ENCODE measurements at regions not wholly inside any gene's neighbourhood (a gene's known extent, or its start where the extent isn't known, plus 50 kb on each side); places are given as distances from the start of the nearest gene placed in this dataset.

GRCh38 chr3:30333143-30333542 is 273.3 kb upstream of the TGFBR2 start:
- H3K23ac ChIP-seq (ENCODE audit: low read length), result no peak overlapping the region
- H2BK15ac ChIP-seq (replicated peaks; ENCODE audit: low read depth), result no peak overlapping the region
- H3K9ac ChIP-seq (ENCODE audit: low read length), result no peak overlapping the region
- no peaks in the 10 kb centered on the region for H3K4me1 ChIP-seq (ENCODE audit: control insufficient read depth, low read depth, low read length)
- no peak overlapping the region for H4K8ac ChIP-seq (ENCODE audit: low read depth, low read length)
- no peak overlapping the region for H3K27ac ChIP-seq (ENCODE audit: low read depth, low read length)
- H3K18ac ChIP-seq (ENCODE audit: low read length), result no peak overlapping the region
- H2BK5ac ChIP-seq (ENCODE audit: low read length), result no peak overlapping the region
- H4K5ac ChIP-seq (ENCODE audit: low read length), result no peak overlapping the region
- no CpG with 5 or more reads among the region's 6 CpGs for WGBS (ENCODE audit: extremely low coverage, insufficient coverage, low lambda C conversion rate)
- H3K79me1 ChIP-seq (ENCODE audit: low read length), result no peaks in the 10 kb centered on the region
- no peak overlapping the region for H2AK5ac ChIP-seq (ENCODE audit: low read length)
- H3K4me2 ChIP-seq (ENCODE audit: low read length), result no peak overlapping the region
- H3K79me2 ChIP-seq (ENCODE audit: control insufficient read depth, insufficient read depth, low read length), result no peaks in the 10 kb centered on the region
- H3K4ac ChIP-seq (ENCODE audit: low read depth, low read length), result no peak overlapping the region
- no peaks in the 10 kb centered on the region for H3K27me3 ChIP-seq (ENCODE audit: insufficient read depth, low read length, poor library complexity)
- no peak overlapping the region for H3K4me3 ChIP-seq (ENCODE audit: low read length)
- DNase-seq, result no peak
- no peaks in the 10 kb centered on the region for H3K36me3 ChIP-seq (ENCODE audit: control insufficient read depth, insufficient read depth, low read length)
- H2BK120ac ChIP-seq (ENCODE audit: low read depth, low read length), result no peak overlapping the region
- H3K56ac ChIP-seq (ENCODE audit: low read length), result no peak overlapping the region

- H3K79me1 ChIP-seq (ENCODE audit: low read length), result no peaks in the 10 kb centered on the region
- no peak overlapping the region for H4K5ac ChIP-seq (ENCODE audit: low read length)
- no peak overlapping the region for H3K27ac ChIP-seq (ENCODE audit: low read depth, low read length)
- no peak overlapping the region for H2BK120ac ChIP-seq (ENCODE audit: low read depth, low read length)
- no peak for DNase-seq
- H3K18ac ChIP-seq (ENCODE audit: low read length), result no peak overlapping the region
- no peak overlapping the region for H3K4me2 ChIP-seq (ENCODE audit: low read length)
- no peaks in the 10 kb centered on the region for H3K36me3 ChIP-seq (ENCODE audit: control insufficient read depth, insufficient read depth, low read length)
- H3K4me1 ChIP-seq (ENCODE audit: control insufficient read depth, low read depth, low read length), result no peaks in the 10 kb centered on the region
- H3K27me3 ChIP-seq (ENCODE audit: insufficient read depth, low read length, poor library complexity), result no peaks in the 10 kb centered on the region
- no peak overlapping the region for H2AK5ac ChIP-seq (ENCODE audit: low read length)
- no peak overlapping the region for H4K8ac ChIP-seq (ENCODE audit: low read depth, low read length)
- no peak overlapping the region for H2BK15ac ChIP-seq (replicated peaks; ENCODE audit: low read depth)
- H3K79me2 ChIP-seq (ENCODE audit: control insufficient read depth, insufficient read depth, low read length), result no peaks in the 10 kb centered on the region
- H3K4ac ChIP-seq (ENCODE audit: low read depth, low read length), result no peak overlapping the region
- H3K23ac ChIP-seq (ENCODE audit: low read length), result no peak overlapping the region
- H2BK5ac ChIP-seq (ENCODE audit: low read length), result no peak overlapping the region
- H3K4me3 ChIP-seq (ENCODE audit: low read length), result no peak overlapping the region
- WGBS (ENCODE audit: extremely low coverage, insufficient coverage, low lambda C conversion rate), result no CpG with 5 or more reads among the region's 1 CpG
- no peak overlapping the region for H3K56ac ChIP-seq (ENCODE audit: low read length)
- no peak overlapping the region for H3K9ac ChIP-seq (ENCODE audit: low read length)
Measured at GRCh38 chr3:30333903-30334302, 272.5 kb upstream of the TGFBR2 start.

GRCh38 chr3:30340500-30340899 is 265.9 kb upstream of the TGFBR2 start:
- no peak overlapping the region for H3K4me3 ChIP-seq (ENCODE audit: low read length)
- H3K9ac ChIP-seq (ENCODE audit: low read length), result no peak overlapping the region
- H2AK5ac ChIP-seq (ENCODE audit: low read length), result no peak overlapping the region
- H3K79me2 ChIP-seq (ENCODE audit: control insufficient read depth, insufficient read depth, low read length), result no peaks in the 10 kb centered on the region
- no peak overlapping the region for H4K8ac ChIP-seq (ENCODE audit: low read depth, low read length)
- H3K23ac ChIP-seq (ENCODE audit: low read length), result no peak overlapping the region
- H3K4me1 ChIP-seq (ENCODE audit: control insufficient read depth, low read depth, low read length), result peaks cover 2% of the 10 kb centered on the region
- no peaks in the 10 kb centered on the region for H3K79me1 ChIP-seq (ENCODE audit: low read length)
- no peak overlapping the region for H3K18ac ChIP-seq (ENCODE audit: low read length)
- H3K27ac ChIP-seq (ENCODE audit: low read depth, low read length), result no peak overlapping the region
- H4K5ac ChIP-seq (ENCODE audit: low read length), result no peak overlapping the region
- no peaks in the 10 kb centered on the region for H3K36me3 ChIP-seq (ENCODE audit: control insufficient read depth, insufficient read depth, low read length)
- DNase-seq, result no peak
- H3K4ac ChIP-seq (ENCODE audit: low read depth, low read length), result no peak overlapping the region
- WGBS (ENCODE audit: extremely low coverage, insufficient coverage, low lambda C conversion rate), result no CpG with 5 or more reads among the region's 2 CpGs
- H2BK5ac ChIP-seq (ENCODE audit: low read length), result no peak overlapping the region
- no peak overlapping the region for H3K4me2 ChIP-seq (ENCODE audit: low read length)
- H2BK120ac ChIP-seq (ENCODE audit: low read depth, low read length), result no peak overlapping the region
- no peak overlapping the region for H2BK15ac ChIP-seq (replicated peaks; ENCODE audit: low read depth)
- no peaks in the 10 kb centered on the region for H3K27me3 ChIP-seq (ENCODE audit: insufficient read depth, low read length, poor library complexity)
- no peak overlapping the region for H3K56ac ChIP-seq (ENCODE audit: low read length)

GRCh38 chr3:30341079-30341478 is 265.3 kb upstream of the TGFBR2 start:
- no peak overlapping the region for H3K4me3 ChIP-seq (ENCODE audit: low read length)
- no peak overlapping the region for H2BK5ac ChIP-seq (ENCODE audit: low read length)
- H4K5ac ChIP-seq (ENCODE audit: low read length), result no peak overlapping the region
- no CpG with 5 or more reads among the region's 2 CpGs for WGBS (ENCODE audit: extremely low coverage, insufficient coverage, low lambda C conversion rate)
- peaks cover 2% of the 10 kb centered on the region for H3K4me1 ChIP-seq (ENCODE audit: control insufficient read depth, low read depth, low read length)
- H2BK15ac ChIP-seq (replicated peaks; ENCODE audit: low read depth), result no peak overlapping the region
- DNase-seq, result no peak
- no peak overlapping the region for H3K18ac ChIP-seq (ENCODE audit: low read length)
- no peaks in the 10 kb centered on the region for H3K79me1 ChIP-seq (ENCODE audit: low read length)
- H3K23ac ChIP-seq (ENCODE audit: low read length), result no peak overlapping the region
- H4K8ac ChIP-seq (ENCODE audit: low read depth, low read length), result no peak overlapping the region
- no peaks in the 10 kb centered on the region for H3K27me3 ChIP-seq (ENCODE audit: insufficient read depth, low read length, poor library complexity)
- H2BK120ac ChIP-seq (ENCODE audit: low read depth, low read length), result no peak overlapping the region
- H3K56ac ChIP-seq (ENCODE audit: low read length), result no peak overlapping the region
- no peak overlapping the region for H2AK5ac ChIP-seq (ENCODE audit: low read length)
- no peak overlapping the region for H3K9ac ChIP-seq (ENCODE audit: low read length)
- H3K4me2 ChIP-seq (ENCODE audit: low read length), result no peak overlapping the region
- H3K4ac ChIP-seq (ENCODE audit: low read depth, low read length), result no peak overlapping the region
- no peaks in the 10 kb centered on the region for H3K36me3 ChIP-seq (ENCODE audit: control insufficient read depth, insufficient read depth, low read length)
- no peak overlapping the region for H3K27ac ChIP-seq (ENCODE audit: low read depth, low read length)
- no peaks in the 10 kb centered on the region for H3K79me2 ChIP-seq (ENCODE audit: control insufficient read depth, insufficient read depth, low read length)

- WGBS (ENCODE audit: extremely low coverage, insufficient coverage, low lambda C conversion rate), result no CpG with 5 or more reads among the region's 1 CpG
- Histone ChIP-seq H4K8ac (ENCODE audit: low read depth, low read length) (no peak overlapping the region), H3K27me3 (ENCODE audit: insufficient read depth, low read length, poor library complexity) (no peaks in the 10 kb centered on the region), H3K4me2 (ENCODE audit: low read length) (no peak overlapping the region), H2BK15ac (replicated peaks; ENCODE audit: low read depth) (no peak overlapping the region), H4K5ac (ENCODE audit: low read length) (no peak overlapping the region), H3K27ac (ENCODE audit: low read depth, low read length) (no peak overlapping the region), H3K9ac (ENCODE audit: low read length) (no peak overlapping the region), H3K36me3 (ENCODE audit: control insufficient read depth, insufficient read depth, low read length) (no peaks in the 10 kb centered on the region), H3K4ac (ENCODE audit: low read depth, low read length) (no peak overlapping the region), H3K56ac (ENCODE audit: low read length) (no peak overlapping the region), H2BK120ac (ENCODE audit: low read depth, low read length) (no peak overlapping the region), H3K23ac (ENCODE audit: low read length) (no peak overlapping the region), H2AK5ac (ENCODE audit: low read length) (no peak overlapping the region), H3K79me2 (ENCODE audit: control insufficient read depth, insufficient read depth, low read length) (no peaks in the 10 kb centered on the region), H3K4me1 (ENCODE audit: control insufficient read depth, low read depth, low read length) (peaks cover 2% of the 10 kb centered on the region), H2BK5ac (ENCODE audit: low read length) (no peak overlapping the region), H3K79me1 (ENCODE audit: low read length) (no peaks in the 10 kb centered on the region), H3K4me3 (ENCODE audit: low read length) (no peak overlapping the region), H3K18ac (ENCODE audit: low read length) (no peak overlapping the region)
- DNase-seq, result no peak
Measured at GRCh38 chr3:30341851-30342250, 264.6 kb upstream of the TGFBR2 start.

GRCh38 chr3:30342318-30343060 is 263.9 kb upstream of the TGFBR2 start:
- H3K9ac ChIP-seq (ENCODE audit: low read length), result no peak overlapping the region
- no peak overlapping the region for H3K27ac ChIP-seq (ENCODE audit: low read depth, low read length)
- no peak overlapping the region for H3K4ac ChIP-seq (ENCODE audit: low read depth, low read length)
- H2BK5ac ChIP-seq (ENCODE audit: low read length), result no peak overlapping the region
- no peak overlapping the region for H3K4me2 ChIP-seq (ENCODE audit: low read length)
- peaks cover 2% of the 10 kb centered on the region for H3K4me1 ChIP-seq (ENCODE audit: control insufficient read depth, low read depth, low read length)
- H3K23ac ChIP-seq (ENCODE audit: low read length), result no peak overlapping the region
- no peak overlapping the region for H3K18ac ChIP-seq (ENCODE audit: low read length)
- no peaks in the 10 kb centered on the region for H3K36me3 ChIP-seq (ENCODE audit: control insufficient read depth, insufficient read depth, low read length)
- no peak overlapping the region for H2BK15ac ChIP-seq (replicated peaks; ENCODE audit: low read depth)
- no peak overlapping the region for H2BK120ac ChIP-seq (ENCODE audit: low read depth, low read length)
- H4K8ac ChIP-seq (ENCODE audit: low read depth, low read length), result no peak overlapping the region
- no peak overlapping the region for H3K56ac ChIP-seq (ENCODE audit: low read length)
- no peak overlapping the region for H2AK5ac ChIP-seq (ENCODE audit: low read length)
- H3K79me2 ChIP-seq (ENCODE audit: control insufficient read depth, insufficient read depth, low read length), result no peaks in the 10 kb centered on the region
- no peak overlapping the region for H4K5ac ChIP-seq (ENCODE audit: low read length)
- H3K4me3 ChIP-seq (ENCODE audit: low read length), result no peak overlapping the region
- no peaks in the 10 kb centered on the region for H3K27me3 ChIP-seq (ENCODE audit: insufficient read depth, low read length, poor library complexity)
- WGBS (ENCODE audit: extremely low coverage, insufficient coverage, low lambda C conversion rate), result no CpG with 5 or more reads among the region's 6 CpGs
- DNase-seq, result peak; percentile 68
- H3K79me1 ChIP-seq (ENCODE audit: low read length), result no peaks in the 10 kb centered on the region

All from mesendoderm (in vitro differentiated cells).